Panc1 (cell line): ENCODE measurements at regions not wholly inside any gene's neighbourhood (a gene's known extent, or its start where the extent isn't known, plus 50 kb on each side); places are given as distances from the start of the nearest gene placed in this dataset.

Experiments
- ATAC-seq: fragments of 200-7000 bp; cut with Tn5 transposase; 2 replicates; pipeline ENCODE4 v1.9.1; 2020; ENCODE audit warnings: mild to moderate bottlenecking, moderate library complexity
- BruUV-seq: library from RNA; stranded (reverse); fragments of 400-500 nt; replicated peaks from 2 replicates; lab custom pipeline; 2021; lab: Mats Ljungman, UMichigan
- CTCF ChIA-PET: fragments of 300-600 bp; sonication (Branson Sonifier 250); formaldehyde crosslinking; loops from one replicate; lab custom pipeline; 2022; ENCODE audit warnings: antibody characterized with exemption; lab: Charles Lee
- POLR2A ChIA-PET: fragments of 300-600 bp; sonication (Branson Sonifier 250); formaldehyde crosslinking; loops from one replicate; lab custom pipeline; 2022; ENCODE audit warnings: antibody characterized with exemption; lab: Charles Lee
- DNase-seq: peaks from one replicate; pipeline ENCODE4 v3.0.0-alpha.2; 2010; ENCODE audit warnings: low read depth, low spot score
- H3K27ac ChIP-seq: 2 replicates; pipeline ENCODE4 v1.5.1; 2011; ENCODE audit warnings: mild to moderate bottlenecking, low read length, inconsistent platforms
- H3K27me3 ChIP-seq: fragments of 200-500 bp; sonication (Bioruptor generic); 2 replicates; pipeline ENCODE4 v1.6.0; 2014; ENCODE audit warnings: low read length, inconsistent platforms; ENCODE audit not compliant: control insufficient read depth, insufficient read depth
- H3K36me3 ChIP-seq: fragments of 200-500 bp; sonication (Bioruptor generic); 2 replicates; pipeline ENCODE4 v1.5.1; 2014; ENCODE audit warnings: inconsistent platforms, mild to moderate bottlenecking, low read length, moderate library complexity; ENCODE audit not compliant: control insufficient read depth, insufficient read depth
- H3K4me1 ChIP-seq: 2 replicates; pipeline ENCODE4 v1.5.1; 2011; ENCODE audit warnings: inconsistent platforms, mild to moderate bottlenecking, low read length, moderate library complexity; ENCODE audit not compliant: control insufficient read depth, insufficient read depth
- H3K4me3 ChIP-seq, 2 experiments: 2 replicates each; pipeline ENCODE4 v1.5.1; 2011 to 2012; ENCODE audit warnings: low read depth in 2 of 2, low read length in 2 of 2, mild to moderate bottlenecking in 2 of 2, inconsistent platforms in 1 of 2, moderate library complexity in 1 of 2
- H3K9me3 ChIP-seq: fragments of 200-500 bp; sonication (Bioruptor generic); 2 replicates; pipeline ENCODE4 v1.5.1; 2014; ENCODE audit warnings: low read depth, mild to moderate bottlenecking, inconsistent platforms, low read length, moderate library complexity; ENCODE audit not compliant: control insufficient read depth, insufficient read depth
- CTCF ChIP-seq: fragments of 450-650 bp; IDR thresholded peaks from 2 replicates; pipeline ENCODE4 v1.5.1; 2017; ENCODE audit warnings: mild to moderate bottlenecking
- POLR2AphosphoS5 ChIP-seq: IDR thresholded peaks from 2 replicates; pipeline ENCODE4 v1.6.1; 2012; ENCODE audit warnings: mild to moderate bottlenecking, low read depth, low read length, moderate library complexity
- REST ChIP-seq, 2 experiments: IDR thresholded peaks; 2 replicates each; pipeline ENCODE4 v1.6.1; 2011 to 2012; ENCODE audit warnings: low read depth in 2 of 2, control low read depth in 1 of 2, low read length in 1 of 2, mild to moderate bottlenecking in 1 of 2, moderate library complexity in 1 of 2; ENCODE audit not compliant: insufficient read depth in 1 of 2
- SIN3A ChIP-seq: IDR thresholded peaks from 2 replicates; pipeline ENCODE4 v1.6.1; 2012; ENCODE audit warnings: low read depth, mild to moderate bottlenecking, low read length, moderate library complexity, borderline replicate concordance; ENCODE audit not compliant: insufficient read depth
- TCF7L2 ChIP-seq: IDR thresholded peaks from 2 replicates; pipeline ENCODE4 v1.6.1; 2011; ENCODE audit warnings: mild to moderate bottlenecking, low read depth, low read length, inconsistent platforms
- in situ Hi-C: cut with HindIII; loops from 2 replicates; pipeline ENCODE4 v1.10.0; 2016; ENCODE audit warnings: low sequenced_read_pairs, low pct_unique_long_range_greater_than_20kb
- intact Hi-C: fragments of 100-400 bp; cut with micrococcal nuclease; formaldehyde crosslinking; loops from one replicate; pipeline ENCODE4 v1.10.0; 2022; ENCODE audit not compliant: unreplicated experiment

- no peak for DNase-seq
- no peak overlapping the region for H3K4me3 ChIP-seq
- in situ Hi-C loops (no loop called here), intact Hi-C loops (no loop called here)
- H3K27me3 ChIP-seq, result no peaks in the 10 kb centered on the region
- no peak for TF ChIP-seq REST (IDR thresholded peaks at IDR 0.05; ENCODE audit: insufficient read depth in 1 of 2, low read depth in 2 of 2, low read length in 1 of 2)
- no peak for TF ChIP-seq POLR2AphosphoS5
- no peak for TF ChIP-seq TCF7L2
- TF ChIP-seq SIN3A, result no peak
- TF ChIP-seq CTCF, result no peak
- BruUV-seq, result no TSS peak
- H3K4me1 ChIP-seq, result no peaks in the 10 kb centered on the region
- ChIA-PET POLR2A (no interaction called here), CTCF (no interaction called here)
- no peak for ATAC-seq
- no peaks in the 10 kb centered on the region for H3K36me3 ChIP-seq
- no peak overlapping the region for H3K27ac ChIP-seq
- no peaks in the 10 kb centered on the region for H3K9me3 ChIP-seq
Measured at GRCh38 chr3:64815789-64816188, 128.0 kb upstream of the ADAMTS9 start.

- H3K4me1 ChIP-seq, result no peaks in the 10 kb centered on the region
- no TSS peak for BruUV-seq
- no peak overlapping the region for H3K27ac ChIP-seq
- no peaks in the 10 kb centered on the region for H3K9me3 ChIP-seq
- H3K4me3 ChIP-seq, result no peak overlapping the region
- intact Hi-C loops, result no loop called here
- no peaks in the 10 kb centered on the region for H3K36me3 ChIP-seq
- ChIA-PET CTCF (no interaction called here), POLR2A (no interaction called here)
- in situ Hi-C loops, result no loop called here
- H3K27me3 ChIP-seq, result no peaks in the 10 kb centered on the region
- ATAC-seq (no peak), DNase-seq (no peak)
- no peak for TF ChIP-seq TCF7L2
- no peak for TF ChIP-seq SIN3A
Measured at GRCh38 chr3:64815195-64815631, 127.4 kb upstream of the ADAMTS9 start.

- intact Hi-C loops (no loop called here), in situ Hi-C loops (no loop called here)
- Histone ChIP-seq H3K27ac (no peak overlapping the region), H3K36me3 (no peaks in the 10 kb centered on the region), H3K4me3 (no peak overlapping the region), H3K4me1 (no peaks in the 10 kb centered on the region), H3K9me3 (no peaks in the 10 kb centered on the region), H3K27me3 (no peaks in the 10 kb centered on the region)
- TF ChIP-seq TCF7L2 (no peak), REST (IDR thresholded peaks at IDR 0.05; ENCODE audit: insufficient read depth in 1 of 2, low read depth in 2 of 2, low read length in 1 of 2) (no peak), POLR2AphosphoS5 (no peak), CTCF (no peak), SIN3A (no peak)
- DNase-seq, result no peak
- no peak for ATAC-seq
- no TSS peak for BruUV-seq
- ChIA-PET CTCF (no interaction called here), POLR2A (no interaction called here)
Measured at GRCh38 chr3:64814351-64814750, 126.6 kb upstream of the ADAMTS9 start.
